ENCODE measurements at regions not wholly inside any gene's neighbourhood (a gene's known extent, or its start where the extent isn't known, plus 50 kb on each side); places are given as distances from the start of the nearest gene placed in this dataset.

DNA sequence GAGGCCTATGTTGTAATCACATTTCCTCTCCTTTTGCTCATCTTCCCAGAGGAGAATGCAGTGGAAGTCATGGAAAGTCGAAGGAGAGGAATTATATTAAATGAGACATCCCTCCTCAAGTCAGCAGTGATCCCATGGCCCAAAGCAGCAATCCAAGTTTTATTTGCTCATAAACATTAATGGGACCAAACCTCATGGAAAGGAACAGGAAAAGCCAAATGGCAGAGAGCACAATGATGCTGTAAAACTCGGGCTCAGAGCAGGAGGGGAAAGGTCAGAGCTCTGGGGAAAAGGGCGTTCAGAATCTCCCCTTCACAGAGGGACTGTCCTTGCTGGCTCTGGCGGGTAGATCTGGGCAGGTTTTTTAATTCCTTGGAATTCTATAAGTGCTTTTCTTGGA is 175.8 kb downstream of the C5orf15 start:
- Histone ChIP-seq H4K20me1 (ENCODE audit: insufficient read depth) (no peaks in the 10 kb centered on the region), H3K27me3 (ENCODE audit: insufficient read depth, low read depth, low read length) (no peaks in the 10 kb centered on the region), H3K4me2 (ENCODE audit: low read length) (no peak overlapping the region), H3K4me3 (ENCODE audit: low read length) (no peak overlapping the region), H3K9me3 (ENCODE audit: low read length) (no peaks in the 10 kb centered on the region), H3K36me3 (ENCODE audit: insufficient read depth, low read length) (no peaks in the 10 kb centered on the region), H3K27ac (ENCODE audit: low read length) (no peak overlapping the region), H3K79me2 (replicated peaks; ENCODE audit: insufficient read depth, low read length) (no peaks in the 10 kb centered on the region), H3K9me2 (ENCODE audit: insufficient read depth, low read length) (no peaks in the 10 kb centered on the region), H2AFZ (ENCODE audit: low read depth, low read length) (no peak overlapping the region), H3F3A (ENCODE audit: insufficient read depth, low read length, poor library complexity, severe bottlenecking) (no peaks in the 10 kb centered on the region), H3K9ac (ENCODE audit: low read length) (no peak overlapping the region)
- TF ChIP-seq MXI1 (conservative IDR thresholded peaks at IDR 0.05; ENCODE audit: poor library complexity, severe bottlenecking) (no peak), EZH2 (IDR thresholded peaks at IDR 0.05; ENCODE audit: borderline replicate concordance, insufficient read depth, low read length, poor library complexity, severe bottlenecking) (no peak), RAD21 (conservative IDR thresholded peaks at IDR 0.05) (no peak), SMC3 (conservative IDR thresholded peaks at IDR 0.05; ENCODE audit: poor library complexity) (no peak), POLR2AphosphoS5 (IDR thresholded peaks at IDR 0.05) (no peak), EP300 (conservative IDR thresholded peaks at IDR 0.05; ENCODE audit: poor library complexity, severe bottlenecking) (no peak), TAF1 (IDR thresholded peaks at IDR 0.05; ENCODE audit: low read depth) (no peak)
- TF ChIP-seq, protein P1, sequence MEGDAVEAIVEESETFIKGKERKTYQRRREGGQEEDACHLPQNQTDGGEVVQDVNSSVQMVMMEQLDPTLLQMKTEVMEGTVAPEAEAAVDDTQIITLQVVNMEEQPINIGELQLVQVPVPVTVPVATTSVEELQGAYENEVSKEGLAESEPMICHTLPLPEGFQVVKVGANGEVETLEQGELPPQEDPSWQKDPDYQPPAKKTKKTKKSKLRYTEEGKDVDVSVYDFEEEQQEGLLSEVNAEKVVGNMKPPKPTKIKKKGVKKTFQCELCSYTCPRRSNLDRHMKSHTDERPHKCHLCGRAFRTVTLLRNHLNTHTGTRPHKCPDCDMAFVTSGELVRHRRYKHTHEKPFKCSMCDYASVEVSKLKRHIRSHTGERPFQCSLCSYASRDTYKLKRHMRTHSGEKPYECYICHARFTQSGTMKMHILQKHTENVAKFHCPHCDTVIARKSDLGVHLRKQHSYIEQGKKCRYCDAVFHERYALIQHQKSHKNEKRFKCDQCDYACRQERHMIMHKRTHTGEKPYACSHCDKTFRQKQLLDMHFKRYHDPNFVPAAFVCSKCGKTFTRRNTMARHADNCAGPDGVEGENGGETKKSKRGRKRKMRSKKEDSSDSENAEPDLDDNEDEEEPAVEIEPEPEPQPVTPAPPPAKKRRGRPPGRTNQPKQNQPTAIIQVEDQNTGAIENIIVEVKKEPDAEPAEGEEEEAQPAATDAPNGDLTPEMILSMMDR (IDR thresholded peaks at IDR 0.05; ENCODE audit: poor library complexity, severe bottlenecking) = no peak
- TF ChIP-seq, protein P2, sequence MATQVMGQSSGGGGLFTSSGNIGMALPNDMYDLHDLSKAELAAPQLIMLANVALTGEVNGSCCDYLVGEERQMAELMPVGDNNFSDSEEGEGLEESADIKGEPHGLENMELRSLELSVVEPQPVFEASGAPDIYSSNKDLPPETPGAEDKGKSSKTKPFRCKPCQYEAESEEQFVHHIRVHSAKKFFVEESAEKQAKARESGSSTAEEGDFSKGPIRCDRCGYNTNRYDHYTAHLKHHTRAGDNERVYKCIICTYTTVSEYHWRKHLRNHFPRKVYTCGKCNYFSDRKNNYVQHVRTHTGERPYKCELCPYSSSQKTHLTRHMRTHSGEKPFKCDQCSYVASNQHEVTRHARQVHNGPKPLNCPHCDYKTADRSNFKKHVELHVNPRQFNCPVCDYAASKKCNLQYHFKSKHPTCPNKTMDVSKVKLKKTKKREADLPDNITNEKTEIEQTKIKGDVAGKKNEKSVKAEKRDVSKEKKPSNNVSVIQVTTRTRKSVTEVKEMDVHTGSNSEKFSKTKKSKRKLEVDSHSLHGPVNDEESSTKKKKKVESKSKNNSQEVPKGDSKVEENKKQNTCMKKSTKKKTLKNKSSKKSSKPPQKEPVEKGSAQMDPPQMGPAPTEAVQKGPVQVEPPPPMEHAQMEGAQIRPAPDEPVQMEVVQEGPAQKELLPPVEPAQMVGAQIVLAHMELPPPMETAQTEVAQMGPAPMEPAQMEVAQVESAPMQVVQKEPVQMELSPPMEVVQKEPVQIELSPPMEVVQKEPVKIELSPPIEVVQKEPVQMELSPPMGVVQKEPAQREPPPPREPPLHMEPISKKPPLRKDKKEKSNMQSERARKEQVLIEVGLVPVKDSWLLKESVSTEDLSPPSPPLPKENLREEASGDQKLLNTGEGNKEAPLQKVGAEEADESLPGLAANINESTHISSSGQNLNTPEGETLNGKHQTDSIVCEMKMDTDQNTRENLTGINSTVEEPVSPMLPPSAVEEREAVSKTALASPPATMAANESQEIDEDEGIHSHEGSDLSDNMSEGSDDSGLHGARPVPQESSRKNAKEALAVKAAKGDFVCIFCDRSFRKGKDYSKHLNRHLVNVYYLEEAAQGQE (IDR thresholded peaks at IDR 0.05; ENCODE audit: borderline replicate concordance) = no peak

DNA sequence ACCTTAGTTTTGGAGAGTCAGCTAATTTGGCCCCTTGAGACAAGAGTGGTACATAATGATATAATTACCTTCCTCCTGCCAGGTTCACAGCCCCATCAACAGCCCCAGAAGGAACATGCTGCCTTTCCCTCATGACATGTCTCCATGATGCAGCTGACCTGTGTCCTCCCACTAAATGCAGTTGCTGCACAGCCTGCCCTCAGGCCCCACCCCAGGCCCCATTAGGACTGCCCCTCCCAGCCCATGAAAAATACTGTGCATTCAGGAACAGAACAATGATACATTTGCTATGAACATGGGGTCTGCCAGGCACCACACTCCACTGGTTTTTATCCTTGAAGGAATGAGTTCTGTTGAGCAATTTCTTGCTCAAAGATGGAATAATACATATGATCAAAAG is 176.4 kb downstream of the C5orf15 start:
- Histone ChIP-seq H3K9me2 (ENCODE audit: insufficient read depth, low read length) (no peaks in the 10 kb centered on the region), H3K36me3 (ENCODE audit: insufficient read depth, low read length) (no peaks in the 10 kb centered on the region), H3K27me3 (ENCODE audit: insufficient read depth, low read depth, low read length) (no peaks in the 10 kb centered on the region)

More for the DNA sequence above, 176.4 kb downstream of the C5orf15 start:
- no peak overlapping the region for H2AFZ ChIP-seq (ENCODE audit: low read depth, low read length)
- no peak overlapping the region for H3K4me2 ChIP-seq (ENCODE audit: low read length)
- no peaks in the 10 kb centered on the region for H3F3A ChIP-seq (ENCODE audit: insufficient read depth, low read length, poor library complexity, severe bottlenecking)
- no peaks in the 10 kb centered on the region for H3K9me3 ChIP-seq (ENCODE audit: low read length)
- no peaks in the 10 kb centered on the region for H4K20me1 ChIP-seq (ENCODE audit: insufficient read depth)
- no peak overlapping the region for H3K27ac ChIP-seq (ENCODE audit: low read length)
- H3K79me2 ChIP-seq (replicated peaks; ENCODE audit: insufficient read depth, low read length) = no peaks in the 10 kb centered on the region
- TF ChIP-seq, protein P2 (IDR thresholded peaks at IDR 0.05; ENCODE audit: borderline replicate concordance) = no peak
- no peak overlapping the region for H3K9ac ChIP-seq (ENCODE audit: low read length)
- no peak overlapping the region for H3K4me3 ChIP-seq (ENCODE audit: low read length)

Data from neural cell (in vitro differentiated cells).